ENCODE measurements at regions not wholly inside any gene's neighbourhood (a gene's known extent, or its start where the extent isn't known, plus 50 kb on each side); places are given as distances from the start of the nearest gene placed in this dataset.

DNA sequence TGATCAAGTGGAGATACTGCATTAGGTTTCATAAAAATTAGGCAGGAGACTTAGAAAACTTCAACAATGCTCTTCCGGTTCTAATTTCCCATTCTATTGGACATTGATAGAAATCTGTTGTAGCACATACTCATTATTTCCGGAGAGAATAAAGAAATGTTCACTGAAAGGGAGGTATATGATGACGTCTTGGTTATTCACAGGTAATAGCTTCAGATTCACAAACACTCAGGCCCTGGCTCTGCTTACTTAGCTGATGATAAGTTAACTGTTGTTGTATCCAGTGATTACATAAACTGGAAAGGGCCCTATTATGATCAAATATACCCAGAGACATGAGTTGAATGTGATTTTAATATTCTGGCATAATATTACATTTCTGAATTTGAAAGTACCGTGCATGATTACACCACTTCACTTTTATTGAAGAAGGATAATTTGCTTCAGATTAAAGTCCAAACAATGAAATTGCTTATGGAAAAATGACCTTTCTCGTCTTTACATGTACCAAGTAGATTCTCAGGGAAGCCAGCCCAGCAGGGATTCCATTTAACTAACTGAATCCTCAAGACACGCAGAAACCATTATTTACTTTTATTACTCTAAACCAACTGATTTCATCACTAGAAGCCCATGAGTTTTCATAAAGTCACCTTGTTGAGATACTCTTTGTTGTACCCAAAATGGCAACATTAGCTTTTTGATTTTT, 288.0 kb upstream of the PITRM1 start:
- no TSS peak for BruUV-seq (replicated peaks)
- intact Hi-C loops (cut with micrococcal nuclease) = no loop called here
- DNase-seq (ENCODE audit: low read depth, low spot score) (no peak), FAIRE-seq (no peak)
- Histone ChIP-seq H3K4me2 (ENCODE audit: insufficient read depth, low read length) (no peak overlapping the region), H3K9me1 (replicated peaks; ENCODE audit: control insufficient read depth, extremely low read depth, insufficient read depth, low read length) (no peaks in the 10 kb centered on the region), H2AFZ (ENCODE audit: low read depth, low read length) (no peak overlapping the region), H3K36me3 (ENCODE audit: control insufficient read depth in 2 of 2, extremely low read depth in 1 of 2, insufficient read depth in 2 of 2, low read length in 2 of 2) (no peaks in the 10 kb centered on the region), H3K79me2 (ENCODE audit: control insufficient read depth, insufficient read depth, low read length) (no peaks in the 10 kb centered on the region), H3K27me3 (ENCODE audit: control insufficient read depth in 2 of 2, insufficient read depth in 2 of 2, low read length in 2 of 2) (no peaks in the 10 kb centered on the region), H3K27ac (ENCODE audit: insufficient read depth, low read depth, low read length) (no peak overlapping the region), H3K9me3 (replicated peaks; ENCODE audit: control insufficient read depth, insufficient read depth, low read length) (no peaks in the 10 kb centered on the region), H3K4me1 (ENCODE audit: control insufficient read depth, extremely low read depth, insufficient read depth, low read length) (peaks cover 15% of the 10 kb centered on the region), H3K4me3 (replicated peaks in 1 of 3; ENCODE audit: insufficient read depth in 1 of 3, low read depth in 1 of 3, low read length in 3 of 3) (no peak overlapping the region), H3K9ac (replicated peaks; ENCODE audit: extremely low read depth, insufficient read depth, low read length) (no peak overlapping the region), H4K20me1 (replicated peaks; ENCODE audit: control insufficient read depth, extremely low read depth, insufficient read depth, low read length) (no peaks in the 10 kb centered on the region)
- TF ChIP-seq MAX (IDR thresholded peaks at IDR 0.05; ENCODE audit: insufficient read depth, insufficient read length) (no peak), JUN (IDR thresholded peaks at IDR 0.05; ENCODE audit: borderline replicate concordance, insufficient read depth, insufficient read length, low read depth) (no peak), MYC (IDR thresholded peaks at IDR 0.05; ENCODE audit: low read depth, low read length) (no peak), POLR2A (IDR thresholded peaks at IDR 0.05; ENCODE audit: low read depth, low read length) (no peak), FOS (IDR thresholded peaks at IDR 0.05; ENCODE audit: borderline replicate concordance, insufficient read depth, low read length) (no peak), GATA2 (IDR thresholded peaks at IDR 0.05; ENCODE audit: insufficient read depth, insufficient read length, low read depth, low read length) (no peak), EZH2 (IDR thresholded peaks at IDR 0.05; ENCODE audit: borderline replicate concordance, low read depth, low read length, severe bottlenecking) (no peak), POLR2AphosphoS5 (IDR thresholded peaks at IDR 0.05; ENCODE audit: insufficient read depth, low read depth, low read length) (no peak)
- TF ChIP-seq, protein P1, sequence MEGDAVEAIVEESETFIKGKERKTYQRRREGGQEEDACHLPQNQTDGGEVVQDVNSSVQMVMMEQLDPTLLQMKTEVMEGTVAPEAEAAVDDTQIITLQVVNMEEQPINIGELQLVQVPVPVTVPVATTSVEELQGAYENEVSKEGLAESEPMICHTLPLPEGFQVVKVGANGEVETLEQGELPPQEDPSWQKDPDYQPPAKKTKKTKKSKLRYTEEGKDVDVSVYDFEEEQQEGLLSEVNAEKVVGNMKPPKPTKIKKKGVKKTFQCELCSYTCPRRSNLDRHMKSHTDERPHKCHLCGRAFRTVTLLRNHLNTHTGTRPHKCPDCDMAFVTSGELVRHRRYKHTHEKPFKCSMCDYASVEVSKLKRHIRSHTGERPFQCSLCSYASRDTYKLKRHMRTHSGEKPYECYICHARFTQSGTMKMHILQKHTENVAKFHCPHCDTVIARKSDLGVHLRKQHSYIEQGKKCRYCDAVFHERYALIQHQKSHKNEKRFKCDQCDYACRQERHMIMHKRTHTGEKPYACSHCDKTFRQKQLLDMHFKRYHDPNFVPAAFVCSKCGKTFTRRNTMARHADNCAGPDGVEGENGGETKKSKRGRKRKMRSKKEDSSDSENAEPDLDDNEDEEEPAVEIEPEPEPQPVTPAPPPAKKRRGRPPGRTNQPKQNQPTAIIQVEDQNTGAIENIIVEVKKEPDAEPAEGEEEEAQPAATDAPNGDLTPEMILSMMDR (IDR thresholded peaks at IDR 0.05; ENCODE audit: extremely low read depth in 1 of 2, insufficient read depth in 1 of 2, low read depth in 1 of 2, low read length in 2 of 2) = no peak
- CTCF ChIA-PET = no interaction called here
- POLR2A ChIA-PET = no interaction called here
- dilution Hi-C loops (cut with MboI; ENCODE audit: extremely low pct_ligation_motif_present, low sequenced_read_pairs) = no loop called here
